Femur (tissue), 1 donor: ENCODE measurements at regions not wholly inside any gene's neighbourhood (a gene's known extent, or its start where the extent isn't known, plus 50 kb on each side); places are given as distances from the start of the nearest gene placed in this dataset.
A peak's percentile ranks its signal among the peaks of the same experiment; 100 is the strongest.

Source experiments
- DNase-seq: peaks from one replicate; pipeline ENCODE4 v3.0.0-alpha.2; 2017

- DNase-seq: no peak
Measured at GRCh38 chr12:60052483-60052882, 456.7 kb downstream of the SLC16A7 start.

- no peak for DNase-seq
Measured at GRCh38 chr12:60059180-60059579, 463.4 kb downstream of the SLC16A7 start.

GRCh38 chr12:60066655-60067054 is 470.8 kb downstream of the SLC16A7 start:
- DNase-seq: no peak

GRCh38 chr12:60070552-60070951 is 474.7 kb downstream of the SLC16A7 start:
- DNase-seq: no peak

GRCh38 chr12:60071759-60072191 is 475.9 kb downstream of the SLC16A7 start:
- DNase-seq: no peak

- DNase-seq: no peak
Measured at GRCh38 chr12:60072911-60073310, 477.1 kb downstream of the SLC16A7 start.

GRCh38 chr12:60075091-60075490 is 479.3 kb downstream of the SLC16A7 start:
- DNase-seq: peak; percentile 20

- no peak for DNase-seq
Measured at GRCh38 chr12:60078026-60078425, 482.2 kb downstream of the SLC16A7 start.

GRCh38 chr12:60093428-60093827 is 497.6 kb downstream of the SLC16A7 start:
- no peak for DNase-seq

- DNase-seq: no peak
Measured at GRCh38 chr12:60094436-60094835, 498.6 kb downstream of the SLC16A7 start.

GRCh38 chr12:60096727-60097126 is 500.9 kb downstream of the SLC16A7 start:
- no peak for DNase-seq

GRCh38 chr12:60100160-60100559 is 504.3 kb downstream of the SLC16A7 start:
- DNase-seq: no peak

GRCh38 chr12:60100852-60101251 is 505.0 kb downstream of the SLC16A7 start:
- DNase-seq: no peak

- no peak for DNase-seq
Measured at GRCh38 chr12:60101715-60102114, 505.9 kb downstream of the SLC16A7 start.

- DNase-seq: no peak
Measured at GRCh38 chr12:60106214-60106613, 510.4 kb downstream of the SLC16A7 start.

- no peak for DNase-seq
Measured at GRCh38 chr12:60107992-60108391, 512.2 kb downstream of the SLC16A7 start.

GRCh38 chr12:60112063-60112462 is 516.2 kb downstream of the SLC16A7 start:
- no peak for DNase-seq

GRCh38 chr12:60112763-60113162 is 516.9 kb downstream of the SLC16A7 start:
- no peak for DNase-seq

GRCh38 chr12:60114169-60114568 is 518.3 kb downstream of the SLC16A7 start:
- DNase-seq: no peak

- no peak for DNase-seq
Measured at GRCh38 chr12:60119327-60119726, 523.5 kb downstream of the SLC16A7 start.

- no peak for DNase-seq
Measured at GRCh38 chr12:60120199-60120598, 524.4 kb downstream of the SLC16A7 start.

GRCh38 chr12:60123557-60123956 is 527.7 kb downstream of the SLC16A7 start:
- no peak for DNase-seq

GRCh38 chr12:60137513-60137912 is 541.7 kb downstream of the SLC16A7 start:
- DNase-seq: no peak

GRCh38 chr12:60138526-60138925 is 542.7 kb downstream of the SLC16A7 start:
- no peak for DNase-seq

- no peak for DNase-seq
Measured at GRCh38 chr12:60144395-60144794, 548.6 kb downstream of the SLC16A7 start.

- DNase-seq: no peak
Measured at GRCh38 chr12:60148109-60148508, 552.3 kb downstream of the SLC16A7 start.
